Neuronal stem cell (in vitro differentiated cells): ENCODE measurements at regions not wholly inside any gene's neighbourhood (a gene's known extent, or its start where the extent isn't known, plus 50 kb on each side); places are given as distances from the start of the nearest gene placed in this dataset.
"Not testable (repeated sequence)": the region's sequence is repeated elsewhere in the genome, so short reads cannot be mapped to it uniquely, and the experiment has no call there.

ENCODE experiments used
- DNase-seq: peaks from one replicate; pipeline ENCODE4 v3.0.0-alpha.2; 2013; ENCODE audit warnings: low spot score
- H2AFZ ChIP-seq: one replicate; pipeline ENCODE4 v1.6.1; 2013; ENCODE audit warnings: mild to moderate bottlenecking, low read length, inconsistent platforms
- H2AK5ac ChIP-seq: 2 replicates; pipeline ENCODE4 v1.6.1; 2013; ENCODE audit warnings: low read depth, mild to moderate bottlenecking, inconsistent platforms, low read length, moderate library complexity, mixed read lengths
- H2BK120ac ChIP-seq: 2 replicates; pipeline ENCODE4 v1.6.1; 2013; ENCODE audit warnings: low read depth, mild to moderate bottlenecking, inconsistent platforms, low read length, moderate library complexity, mixed read lengths
- H2BK12ac ChIP-seq: one replicate; pipeline ENCODE4 v1.6.1; 2013; ENCODE audit warnings: low read length, inconsistent platforms
- H2BK15ac ChIP-seq: 2 replicates; pipeline ENCODE4 v1.6.1; 2013; ENCODE audit warnings: mild to moderate bottlenecking, low read length, inconsistent platforms, mixed read lengths
- H2BK5ac ChIP-seq: one replicate; pipeline ENCODE4 v1.6.1; 2013; ENCODE audit warnings: inconsistent platforms, mild to moderate bottlenecking, low read length, moderate library complexity
- H3K14ac ChIP-seq: one replicate; pipeline ENCODE4 v1.6.1; 2013; ENCODE audit warnings: low read length, inconsistent platforms
- H3K18ac ChIP-seq: 2 replicates; pipeline ENCODE4 v1.6.1; 2013; ENCODE audit warnings: low read length, inconsistent platforms
- H3K23ac ChIP-seq: 2 replicates; pipeline ENCODE4 v1.6.1; 2013; ENCODE audit warnings: low read depth, mild to moderate bottlenecking, mixed read lengths, low read length, inconsistent platforms; ENCODE audit not compliant: poor library complexity
- H3K27ac ChIP-seq: replicated peaks from 3 replicates; pipeline ENCODE4 v1.5.1; 2013; ENCODE audit warnings: low read length, inconsistent platforms
- H3K27me3 ChIP-seq, 3 experiments: 2 replicates each; pipeline ENCODE4 v1.6.1; 2013; ENCODE audit warnings: low read length in 3 of 3, mild to moderate bottlenecking in 2 of 3, inconsistent platforms in 1 of 3, low read depth in 1 of 3, mixed read lengths in 1 of 3, moderate library complexity in 1 of 3; ENCODE audit not compliant: control insufficient read depth in 3 of 3, insufficient read depth in 3 of 3
- H3K36me3 ChIP-seq, 2 donors: replicated peaks in 1 of 2; 2 replicates each; pipeline ENCODE4 v1.6.1; 2013; ENCODE audit warnings: low read length in 2 of 2; ENCODE audit not compliant: control insufficient read depth in 2 of 2, insufficient read depth in 2 of 2
- H3K4ac ChIP-seq: 2 replicates; pipeline ENCODE4 v1.6.1; 2013; ENCODE audit warnings: inconsistent platforms, mild to moderate bottlenecking, low read length, moderate library complexity
- H3K4me1 ChIP-seq, 2 donors: 1 replicate in 1 of 2; 2 replicates in 1 of 2; pipeline ENCODE4 v1.6.1; 2013; ENCODE audit warnings: low read length in 2 of 2, low read depth in 1 of 2; ENCODE audit not compliant: control insufficient read depth in 2 of 2, insufficient read depth in 1 of 2
- H3K4me2 ChIP-seq: one replicate; pipeline ENCODE4 v1.6.1; 2013; ENCODE audit warnings: mild to moderate bottlenecking, low read length, inconsistent platforms; ENCODE audit not compliant: insufficient read depth, poor library complexity, severe bottlenecking
- H3K4me3 ChIP-seq, 2 donors: 2 replicates each; pipeline ENCODE4 v1.5.1; 2013; ENCODE audit warnings: low read length in 2 of 2, mild to moderate bottlenecking in 2 of 2, inconsistent platforms in 1 of 2, moderate library complexity in 1 of 2
- H3K79me1 ChIP-seq: one replicate; pipeline ENCODE4 v1.6.1; 2013; ENCODE audit warnings: low read depth, mild to moderate bottlenecking, inconsistent platforms, low read length, moderate library complexity
- H3K9ac ChIP-seq: one replicate; pipeline ENCODE4 v1.6.1; 2013; ENCODE audit warnings: mild to moderate bottlenecking, low read depth, low read length, inconsistent platforms; ENCODE audit not compliant: poor library complexity
- H3K9me3 ChIP-seq, 2 donors: replicated peaks in 1 of 2; 2 replicates each; pipeline versions ENCODE3 to v1.6.1; 2013; ENCODE audit warnings: low read length in 2 of 2, mild to moderate bottlenecking in 2 of 2, inconsistent platforms in 1 of 2, low read depth in 1 of 2, mixed read lengths in 1 of 2, moderate library complexity in 1 of 2; ENCODE audit not compliant: control insufficient read depth in 2 of 2, insufficient read depth in 1 of 2
- H4K8ac ChIP-seq: one replicate; pipeline ENCODE4 v1.6.1; 2013; ENCODE audit warnings: low read depth, mild to moderate bottlenecking, inconsistent platforms, low read length, moderate library complexity
- H4K91ac ChIP-seq: one replicate; pipeline ENCODE4 v1.6.1; 2013; ENCODE audit warnings: low read length, low read depth, mild to moderate bottlenecking, inconsistent platforms; ENCODE audit not compliant: poor library complexity
- WGBS, 2 donors: extraction: QIAGEN DNeasy Blood & Tissue Kit; methylation state at CpG; one replicate each; pipeline ENCODE4 v1.1.7; 2013; ENCODE audit warnings: missing lambda C conversion rate in 2 of 2, mixed read lengths in 1 of 2; ENCODE audit not compliant: insufficient read length in 2 of 2, insufficient replicate concordance in 1 of 2; ENCODE audit errors: extremely low coverage in 2 of 2; 5-methylcytosine and 5-hydroxymethylcytosine counted together

- not testable (repeated sequence) for DNase-seq, H2BK5ac ChIP-seq, H3K9me3 ChIP-seq, H3K4me2 ChIP-seq, H3K4me1 ChIP-seq, H3K27ac ChIP-seq, H3K18ac ChIP-seq, H2AFZ ChIP-seq, H3K79me1 ChIP-seq, H2AK5ac ChIP-seq, H2BK15ac ChIP-seq, H2BK120ac ChIP-seq, H3K4ac ChIP-seq, H3K9ac ChIP-seq, H3K4me3 ChIP-seq, H4K91ac ChIP-seq, H3K23ac ChIP-seq, H3K14ac ChIP-seq, H3K27me3 ChIP-seq, H3K36me3 ChIP-seq, H4K8ac ChIP-seq, H2BK12ac ChIP-seq
- WGBS, 2 donors = no CpG with 5 or more reads among the region's 31 CpGs
Measured at GRCh38 chr3:145333427-145333826, 827.6 kb downstream of the PLOD2 start.

DNA sequence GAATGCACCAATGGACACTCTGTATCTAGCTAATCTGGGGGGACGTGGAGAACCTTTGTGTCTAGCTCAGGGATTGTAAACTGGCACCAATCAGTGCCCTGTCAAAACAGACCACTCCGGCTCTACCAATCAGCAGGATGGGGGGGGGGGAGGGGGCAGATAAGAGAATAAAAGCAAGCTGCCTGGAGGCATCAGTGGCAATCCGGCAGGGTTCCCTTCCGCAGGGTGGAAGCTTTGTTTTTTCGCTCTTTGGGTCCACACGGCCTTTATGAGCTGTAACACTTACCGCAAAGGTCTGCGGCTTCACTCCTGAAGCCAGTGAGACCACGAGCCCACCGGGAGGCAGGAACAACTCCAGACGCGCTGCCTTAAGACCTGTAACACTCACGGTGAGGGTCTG, 827.1 kb downstream of the PLOD2 start:
- H3K4ac ChIP-seq = no peak overlapping the region
- no peak overlapping the region for H2AK5ac ChIP-seq
- no peak overlapping the region for H3K14ac ChIP-seq
- no peak overlapping the region for H2BK15ac ChIP-seq
- no peaks in the 10 kb centered on the region for H3K79me1 ChIP-seq
- H2BK120ac ChIP-seq = no peak overlapping the region
- no peak overlapping the region for H4K8ac ChIP-seq
- H3K4me2 ChIP-seq = no peak overlapping the region
- no CpG with 5 or more reads among the region's 13 CpGs for WGBS, 2 donors
- no peak overlapping the region for H3K9ac ChIP-seq
- no peak overlapping the region for H2BK5ac ChIP-seq
- no peak overlapping the region for H3K18ac ChIP-seq
- no peak overlapping the region for H3K23ac ChIP-seq
- H3K36me3 ChIP-seq = no peaks in the 10 kb centered on the region
- H2AFZ ChIP-seq = no peak overlapping the region
- no peak overlapping the region for H2BK12ac ChIP-seq
- no peak for DNase-seq
- H3K27ac ChIP-seq = no peak overlapping the region
- no peaks in the 10 kb centered on the region for H3K27me3 ChIP-seq
- no peaks in the 10 kb centered on the region for H3K9me3 ChIP-seq
- no peak overlapping the region for H3K4me3 ChIP-seq
- no peaks in the 10 kb centered on the region for H3K4me1 ChIP-seq
- no peak overlapping the region for H4K91ac ChIP-seq

- no peak overlapping the region for H3K27ac ChIP-seq
- H3K18ac ChIP-seq = no peak overlapping the region
- no peak for DNase-seq
- no CpG with 5 or more reads among the region's 4 CpGs for WGBS, 2 donors
- H3K9ac ChIP-seq = no peak overlapping the region
- H2AFZ ChIP-seq = no peak overlapping the region
- no peaks in the 10 kb centered on the region for H3K79me1 ChIP-seq
- H2BK5ac ChIP-seq = no peak overlapping the region
- H3K4ac ChIP-seq = no peak overlapping the region
- no peak overlapping the region for H3K23ac ChIP-seq
- H4K8ac ChIP-seq = no peak overlapping the region
- no peak overlapping the region for H3K14ac ChIP-seq
- H4K91ac ChIP-seq = no peak overlapping the region
- H3K36me3 ChIP-seq = no peaks in the 10 kb centered on the region
- H2BK120ac ChIP-seq = no peak overlapping the region
- H3K4me2 ChIP-seq = no peak overlapping the region
- H2AK5ac ChIP-seq = no peak overlapping the region
- H3K27me3 ChIP-seq = no peaks in the 10 kb centered on the region
- H3K4me1 ChIP-seq = no peaks in the 10 kb centered on the region
- H3K9me3 ChIP-seq = peaks cover 6 to 37% of the 10 kb centered on the region in 2 donors
- H2BK15ac ChIP-seq = no peak overlapping the region
- H3K4me3 ChIP-seq = no peak overlapping the region
- H2BK12ac ChIP-seq = no peak overlapping the region
Measured at GRCh38 chr3:145355206-145355605, 805.8 kb downstream of the PLOD2 start.

DNA sequence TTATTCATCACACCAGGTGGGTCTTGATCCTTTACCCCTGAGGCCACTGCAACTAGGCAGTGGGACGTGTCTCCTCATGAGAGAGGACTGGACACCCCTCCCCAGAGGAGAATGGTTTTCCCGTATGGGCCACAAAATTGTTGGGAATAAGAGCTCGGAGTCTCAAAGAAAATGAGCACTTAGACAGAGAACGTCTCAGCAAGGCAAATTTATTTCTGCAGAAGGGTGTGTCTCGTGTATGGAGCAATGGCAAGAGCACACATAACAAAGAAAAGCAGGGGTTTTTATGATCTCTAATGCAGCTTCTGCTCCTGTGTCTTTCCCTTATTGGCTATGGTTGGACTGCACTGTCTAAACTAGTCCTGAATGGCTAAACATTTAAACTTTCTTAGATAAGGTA, 803.5 kb downstream of the PLOD2 start:
- Histone ChIP-seq H2BK120ac (no peak overlapping the region), H2BK12ac (no peak overlapping the region), H3K18ac (no peak overlapping the region), H3K9me3 (peaks cover 6 to 37% of the 10 kb centered on the region in 2 donors), H3K36me3 (no peaks in the 10 kb centered on the region), H3K14ac (no peak overlapping the region), H2BK15ac (no peak overlapping the region), H3K9ac (no peak overlapping the region), H3K4me1 (no peaks in the 10 kb centered on the region), H3K4me3 (no peak overlapping the region), H2AFZ (no peak overlapping the region), H3K4me2 (no peak overlapping the region), H4K8ac (no peak overlapping the region), H3K27ac (no peak overlapping the region), H2BK5ac (no peak overlapping the region), H4K91ac (no peak overlapping the region), H3K4ac (no peak overlapping the region), H2AK5ac (no peak overlapping the region), H3K79me1 (no peaks in the 10 kb centered on the region), H3K27me3 (no peaks in the 10 kb centered on the region), H3K23ac (no peak overlapping the region)
- no CpG with 5 or more reads among the region's 5 CpGs for WGBS, 2 donors
- no peak for DNase-seq
